Gastroesophageal sphincter (tissue), 3 donors: ENCODE measurements at regions not wholly inside any gene's neighbourhood (a gene's known extent, or its start where the extent isn't known, plus 50 kb on each side); places are given as distances from the start of the nearest gene placed in this dataset.

Experiments used
- EP300 ChIP-seq: sonication (generic); formaldehyde crosslinking; IDR thresholded peaks from one replicate; pipeline ENCODE4 v1.6.1; 2017; ENCODE audit warnings: antibody characterized with exemption, mild to moderate bottlenecking
- POLR2A ChIP-seq, 2 donors: fragments of 450-650 bp; IDR thresholded peaks; one replicate each; pipeline ENCODE4 v1.6.1; 2017; ENCODE audit warnings: antibody characterized with exemption in 2 of 2, mild to moderate bottlenecking in 2 of 2, moderate library complexity in 1 of 2
- TF ChIP-seq, protein P1 (sequence below), 4 experiments: fragments of 200-600 bp in 2 of 4; fragments of 450-650 bp in 2 of 4; sonication (generic) in 1 of 4; IDR thresholded peaks; one replicate each; pipeline ENCODE4 v1.5.1; 2017 to 2019; ENCODE audit warnings: antibody characterized with exemption in 4 of 4, mild to moderate bottlenecking in 2 of 4, moderate library complexity in 2 of 4

GRCh38 chr12:65624554-65625086 lies 199.7 kb upstream of the HMGA2 start:
- TF ChIP-seq, protein P1, sequence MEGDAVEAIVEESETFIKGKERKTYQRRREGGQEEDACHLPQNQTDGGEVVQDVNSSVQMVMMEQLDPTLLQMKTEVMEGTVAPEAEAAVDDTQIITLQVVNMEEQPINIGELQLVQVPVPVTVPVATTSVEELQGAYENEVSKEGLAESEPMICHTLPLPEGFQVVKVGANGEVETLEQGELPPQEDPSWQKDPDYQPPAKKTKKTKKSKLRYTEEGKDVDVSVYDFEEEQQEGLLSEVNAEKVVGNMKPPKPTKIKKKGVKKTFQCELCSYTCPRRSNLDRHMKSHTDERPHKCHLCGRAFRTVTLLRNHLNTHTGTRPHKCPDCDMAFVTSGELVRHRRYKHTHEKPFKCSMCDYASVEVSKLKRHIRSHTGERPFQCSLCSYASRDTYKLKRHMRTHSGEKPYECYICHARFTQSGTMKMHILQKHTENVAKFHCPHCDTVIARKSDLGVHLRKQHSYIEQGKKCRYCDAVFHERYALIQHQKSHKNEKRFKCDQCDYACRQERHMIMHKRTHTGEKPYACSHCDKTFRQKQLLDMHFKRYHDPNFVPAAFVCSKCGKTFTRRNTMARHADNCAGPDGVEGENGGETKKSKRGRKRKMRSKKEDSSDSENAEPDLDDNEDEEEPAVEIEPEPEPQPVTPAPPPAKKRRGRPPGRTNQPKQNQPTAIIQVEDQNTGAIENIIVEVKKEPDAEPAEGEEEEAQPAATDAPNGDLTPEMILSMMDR (IDR thresholded peaks at IDR 0.05), result no peak
- no peak for TF ChIP-seq EP300
- no peak for TF ChIP-seq POLR2A (IDR thresholded peaks at IDR 0.05)
